Ishikawa (cell line): ENCODE measurements at regions not wholly inside any gene's neighbourhood (a gene's known extent, or its start where the extent isn't known, plus 50 kb on each side); places are given as distances from the start of the nearest gene placed in this dataset.

ENCODE experiments used
- CEBPB ChIP-seq: IDR thresholded peaks from 2 replicates; pipeline ENCODE4 v1.6.1; 2012
- CREB1 ChIP-seq: IDR thresholded peaks from 2 replicates; pipeline ENCODE4 v1.6.1; 2012; ENCODE audit warnings: low read depth
- EP300 ChIP-seq: IDR thresholded peaks from 2 replicates; pipeline ENCODE4 v1.6.1; 2012; ENCODE audit warnings: borderline replicate concordance
- FOXM1 ChIP-seq: IDR thresholded peaks from 2 replicates; pipeline ENCODE4 v1.6.1; 2012; ENCODE audit warnings: low read depth, borderline replicate concordance
- NFIC ChIP-seq: IDR thresholded peaks from 2 replicates; pipeline ENCODE4 v1.6.1; 2012
- REST ChIP-seq: IDR thresholded peaks from 2 replicates; pipeline ENCODE4 v1.6.1; 2012; ENCODE audit warnings: low read depth, mild to moderate bottlenecking
- TAF1 ChIP-seq: IDR thresholded peaks from 2 replicates; pipeline ENCODE4 v1.6.1; 2012; ENCODE audit warnings: low read depth, mild to moderate bottlenecking
- TEAD4 ChIP-seq: IDR thresholded peaks from 2 replicates; pipeline ENCODE4 v1.6.1; 2012
- USF1 ChIP-seq: IDR thresholded peaks from 2 replicates; pipeline ENCODE4 v1.6.1; 2012
- YY1 ChIP-seq: IDR thresholded peaks from 2 replicates; pipeline ENCODE4 v1.6.1; 2012; ENCODE audit warnings: low read depth
- TF ChIP-seq, protein P1 (sequence below): IDR thresholded peaks from 2 replicates; pipeline ENCODE4 v1.6.1; 2012

GRCh38 chr12:97050509-97050908 lies 143.5 kb downstream of the NEDD1 start:
- TF ChIP-seq TEAD4 = no peak
- TF ChIP-seq USF1 = no peak
- TF ChIP-seq CREB1 = no peak
- no peak for TF ChIP-seq NFIC
- TF ChIP-seq CEBPB = no peak
- no peak for TF ChIP-seq REST
- TF ChIP-seq, protein P1, sequence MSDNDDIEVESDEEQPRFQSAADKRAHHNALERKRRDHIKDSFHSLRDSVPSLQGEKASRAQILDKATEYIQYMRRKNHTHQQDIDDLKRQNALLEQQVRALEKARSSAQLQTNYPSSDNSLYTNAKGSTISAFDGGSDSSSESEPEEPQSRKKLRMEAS = no peak
- no peak for TF ChIP-seq YY1
- no peak for TF ChIP-seq EP300
- no peak for TF ChIP-seq TAF1
- TF ChIP-seq FOXM1 = no peak
